Testis (tissue), 2 donors: ENCODE measurements at regions not wholly inside any gene's neighbourhood (a gene's known extent, or its start where the extent isn't known, plus 50 kb on each side); places are given as distances from the start of the nearest gene placed in this dataset.
"Not testable (repeated sequence)": the region's sequence is repeated elsewhere in the genome, so short reads cannot be mapped to it uniquely, and the experiment has no call there.

Experiments used
- POLR2A ChIP-seq: fragments of 450-650 bp; IDR thresholded peaks from one replicate; pipeline ENCODE4 v1.6.1; 2017; ENCODE audit warnings: antibody characterized with exemption, mild to moderate bottlenecking, moderate library complexity
- TF ChIP-seq, protein P1 (sequence below), 3 experiments: fragments of 450-650 bp in 2 of 3; fragments of 200-600 bp in 1 of 3; sonication (generic) in 1 of 3; IDR thresholded peaks; one replicate each; pipeline ENCODE4 v1.5.1; 2016 to 2019; ENCODE audit warnings: antibody characterized with exemption in 3 of 3, mild to moderate bottlenecking in 2 of 3, moderate library complexity in 1 of 3

DNA sequence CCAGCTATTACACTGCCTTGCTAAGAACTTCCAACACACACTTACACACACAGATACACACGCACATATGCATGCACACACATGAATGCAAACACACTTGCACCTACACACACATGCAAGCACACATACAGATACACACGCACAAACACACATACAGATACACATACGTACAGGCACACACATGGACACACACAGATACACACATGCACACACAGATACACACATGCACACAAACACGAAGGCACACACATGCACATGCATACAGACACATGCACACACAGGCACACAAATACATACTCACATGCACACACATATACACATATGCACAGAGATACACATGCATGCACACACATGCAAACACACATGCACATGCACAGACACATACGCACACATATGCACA, 284.3 kb upstream of the FRG2C start:
- TF ChIP-seq POLR2A = not testable (repeated sequence)
- TF ChIP-seq, protein P1, sequence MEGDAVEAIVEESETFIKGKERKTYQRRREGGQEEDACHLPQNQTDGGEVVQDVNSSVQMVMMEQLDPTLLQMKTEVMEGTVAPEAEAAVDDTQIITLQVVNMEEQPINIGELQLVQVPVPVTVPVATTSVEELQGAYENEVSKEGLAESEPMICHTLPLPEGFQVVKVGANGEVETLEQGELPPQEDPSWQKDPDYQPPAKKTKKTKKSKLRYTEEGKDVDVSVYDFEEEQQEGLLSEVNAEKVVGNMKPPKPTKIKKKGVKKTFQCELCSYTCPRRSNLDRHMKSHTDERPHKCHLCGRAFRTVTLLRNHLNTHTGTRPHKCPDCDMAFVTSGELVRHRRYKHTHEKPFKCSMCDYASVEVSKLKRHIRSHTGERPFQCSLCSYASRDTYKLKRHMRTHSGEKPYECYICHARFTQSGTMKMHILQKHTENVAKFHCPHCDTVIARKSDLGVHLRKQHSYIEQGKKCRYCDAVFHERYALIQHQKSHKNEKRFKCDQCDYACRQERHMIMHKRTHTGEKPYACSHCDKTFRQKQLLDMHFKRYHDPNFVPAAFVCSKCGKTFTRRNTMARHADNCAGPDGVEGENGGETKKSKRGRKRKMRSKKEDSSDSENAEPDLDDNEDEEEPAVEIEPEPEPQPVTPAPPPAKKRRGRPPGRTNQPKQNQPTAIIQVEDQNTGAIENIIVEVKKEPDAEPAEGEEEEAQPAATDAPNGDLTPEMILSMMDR (IDR thresholded peaks at IDR 0.05) = not testable (repeated sequence)
